Ishikawa (cell line): ENCODE measurements at regions not wholly inside any gene's neighbourhood (a gene's known extent, or its start where the extent isn't known, plus 50 kb on each side); places are given as distances from the start of the nearest gene placed in this dataset.

Experiments
- CEBPB ChIP-seq: IDR thresholded peaks from 2 replicates; pipeline ENCODE4 v1.6.1; 2012
- CREB1 ChIP-seq: IDR thresholded peaks from 2 replicates; pipeline ENCODE4 v1.6.1; 2012; ENCODE audit warnings: low read depth
- EGR1 ChIP-seq: IDR thresholded peaks from 2 replicates; pipeline ENCODE4 v1.6.1; 2012
- FOXM1 ChIP-seq: IDR thresholded peaks from 2 replicates; pipeline ENCODE4 v1.6.1; 2012; ENCODE audit warnings: low read depth, borderline replicate concordance
- RAD21 ChIP-seq: IDR thresholded peaks from 2 replicates; pipeline ENCODE4 v1.6.1; 2012; ENCODE audit warnings: low read depth
- TAF1 ChIP-seq: IDR thresholded peaks from 2 replicates; pipeline ENCODE4 v1.6.1; 2012; ENCODE audit warnings: low read depth, mild to moderate bottlenecking
- TEAD4 ChIP-seq: IDR thresholded peaks from 2 replicates; pipeline ENCODE4 v1.6.1; 2012
- YY1 ChIP-seq: IDR thresholded peaks from 2 replicates; pipeline ENCODE4 v1.6.1; 2012; ENCODE audit warnings: low read depth
- TF ChIP-seq, protein P1 (sequence below): IDR thresholded peaks from 2 replicates; pipeline ENCODE4 v1.6.1; 2012
- TF ChIP-seq, protein P2 (sequence below): IDR thresholded peaks from 2 replicates; pipeline ENCODE4 v1.6.1; 2012; ENCODE audit warnings: low read depth, mild to moderate bottlenecking

DNA sequence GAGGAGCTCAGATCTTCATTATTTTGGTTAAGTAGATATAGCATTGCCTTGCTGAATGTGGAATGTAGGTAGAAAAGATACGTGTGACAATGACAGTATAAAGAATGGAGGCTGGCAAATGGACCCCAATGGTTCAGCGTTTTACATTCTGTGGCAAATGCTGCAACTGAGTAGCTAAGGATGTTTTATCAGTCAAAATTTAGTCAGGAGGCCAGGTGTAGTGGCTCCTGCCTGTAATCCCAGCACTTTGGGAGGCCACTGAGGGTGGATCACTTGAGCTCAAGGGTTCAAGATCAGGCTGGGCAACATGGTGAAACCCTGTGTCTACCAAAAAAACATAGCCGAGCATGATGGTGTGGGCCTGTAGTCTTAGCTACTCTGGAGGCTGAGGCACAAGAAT lies 120.5 kb upstream of the GHITM start:
- TF ChIP-seq TAF1: no peak
- no peak for TF ChIP-seq EGR1
- TF ChIP-seq, protein P1, sequence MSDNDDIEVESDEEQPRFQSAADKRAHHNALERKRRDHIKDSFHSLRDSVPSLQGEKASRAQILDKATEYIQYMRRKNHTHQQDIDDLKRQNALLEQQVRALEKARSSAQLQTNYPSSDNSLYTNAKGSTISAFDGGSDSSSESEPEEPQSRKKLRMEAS: no peak
- no peak for TF ChIP-seq TEAD4
- TF ChIP-seq, protein P2, sequence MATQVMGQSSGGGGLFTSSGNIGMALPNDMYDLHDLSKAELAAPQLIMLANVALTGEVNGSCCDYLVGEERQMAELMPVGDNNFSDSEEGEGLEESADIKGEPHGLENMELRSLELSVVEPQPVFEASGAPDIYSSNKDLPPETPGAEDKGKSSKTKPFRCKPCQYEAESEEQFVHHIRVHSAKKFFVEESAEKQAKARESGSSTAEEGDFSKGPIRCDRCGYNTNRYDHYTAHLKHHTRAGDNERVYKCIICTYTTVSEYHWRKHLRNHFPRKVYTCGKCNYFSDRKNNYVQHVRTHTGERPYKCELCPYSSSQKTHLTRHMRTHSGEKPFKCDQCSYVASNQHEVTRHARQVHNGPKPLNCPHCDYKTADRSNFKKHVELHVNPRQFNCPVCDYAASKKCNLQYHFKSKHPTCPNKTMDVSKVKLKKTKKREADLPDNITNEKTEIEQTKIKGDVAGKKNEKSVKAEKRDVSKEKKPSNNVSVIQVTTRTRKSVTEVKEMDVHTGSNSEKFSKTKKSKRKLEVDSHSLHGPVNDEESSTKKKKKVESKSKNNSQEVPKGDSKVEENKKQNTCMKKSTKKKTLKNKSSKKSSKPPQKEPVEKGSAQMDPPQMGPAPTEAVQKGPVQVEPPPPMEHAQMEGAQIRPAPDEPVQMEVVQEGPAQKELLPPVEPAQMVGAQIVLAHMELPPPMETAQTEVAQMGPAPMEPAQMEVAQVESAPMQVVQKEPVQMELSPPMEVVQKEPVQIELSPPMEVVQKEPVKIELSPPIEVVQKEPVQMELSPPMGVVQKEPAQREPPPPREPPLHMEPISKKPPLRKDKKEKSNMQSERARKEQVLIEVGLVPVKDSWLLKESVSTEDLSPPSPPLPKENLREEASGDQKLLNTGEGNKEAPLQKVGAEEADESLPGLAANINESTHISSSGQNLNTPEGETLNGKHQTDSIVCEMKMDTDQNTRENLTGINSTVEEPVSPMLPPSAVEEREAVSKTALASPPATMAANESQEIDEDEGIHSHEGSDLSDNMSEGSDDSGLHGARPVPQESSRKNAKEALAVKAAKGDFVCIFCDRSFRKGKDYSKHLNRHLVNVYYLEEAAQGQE: no peak
- no peak for TF ChIP-seq RAD21
- TF ChIP-seq YY1: no peak
- no peak for TF ChIP-seq CEBPB
- no peak for TF ChIP-seq FOXM1
- no peak for TF ChIP-seq CREB1
